Activated CD4-positive, alpha-beta memory T cell treated with anti-CD3 and anti-CD28 coated beads for 36 hours (primary cell): ENCODE measurements at regions not wholly inside any gene's neighbourhood (a gene's known extent, or its start where the extent isn't known, plus 50 kb on each side); places are given as distances from the start of the nearest gene placed in this dataset.
"Not testable (repeated sequence)": the region's sequence is repeated elsewhere in the genome, so short reads cannot be mapped to it uniquely, and the experiment has no call there.

Experiments used
- CTCF ChIA-PET: fragments of 350-600 bp; sonication (Branson Sonifier 250); formaldehyde crosslinking; loops from one replicate; lab custom pipeline; 2021; ENCODE audit warnings: antibody characterized with exemption, inconsistent platforms; lab: Charles Lee
- POLR2A ChIA-PET: fragments of 350-600 bp; sonication (Branson Sonifier 250); formaldehyde crosslinking; loops from one replicate; lab custom pipeline; 2021; ENCODE audit warnings: antibody characterized with exemption; lab: Charles Lee
- DNase-seq: peaks from one replicate; pipeline ENCODE4 v3.0.0-alpha.2; 2020
- H3K27ac Mint-ChIP-seq: one replicate; pipeline ENCODE4 v1.8.0; 2021; ENCODE audit warnings: mixed read lengths
- H3K27me3 Mint-ChIP-seq: one replicate; pipeline ENCODE4 v1.8.0; 2021; ENCODE audit warnings: mixed read lengths
- H3K36me3 Mint-ChIP-seq: one replicate; pipeline ENCODE4 v1.8.0; 2021; ENCODE audit warnings: mixed read lengths
- H3K4me1 Mint-ChIP-seq: one replicate; pipeline ENCODE4 v1.8.0; 2021; ENCODE audit warnings: low read depth, mixed read lengths
- H3K4me3 Mint-ChIP-seq: one replicate; pipeline ENCODE4 v1.8.0; 2021; ENCODE audit warnings: mild to moderate bottlenecking, mixed read lengths
- H3K9me3 Mint-ChIP-seq: one replicate; pipeline ENCODE4 v1.8.0; 2021; ENCODE audit warnings: mixed read lengths
- intact Hi-C: fragments of 100-400 bp; cut with micrococcal nuclease; formaldehyde crosslinking; loops from one replicate; pipeline ENCODE4 v1.15.1; 2023

DNA sequence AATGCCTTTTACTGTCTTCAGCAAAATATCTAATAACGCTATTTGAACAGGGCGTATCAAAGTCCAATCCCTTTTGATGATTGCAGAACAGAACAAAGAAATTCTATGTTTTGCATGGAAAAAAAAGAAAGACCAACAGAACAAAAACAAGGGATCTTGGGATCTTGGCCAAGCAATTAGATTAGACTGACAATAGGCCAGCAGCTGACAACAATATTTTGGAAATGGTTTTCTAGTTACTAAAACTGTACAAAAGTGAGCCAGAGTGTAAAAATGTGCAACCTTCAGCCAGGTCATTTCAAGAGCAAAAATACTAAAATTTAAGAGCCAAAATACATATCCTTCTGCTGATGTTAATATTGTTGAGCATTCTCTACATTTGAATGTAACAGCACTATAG is 716.5 kb upstream of the KCND2 start:
- intact Hi-C loops, result no loop called here
- Mint-ChIP-seq H3K4me1 (no peaks in the 10 kb centered on the region), H3K27me3 (no peaks in the 10 kb centered on the region)

DNA sequence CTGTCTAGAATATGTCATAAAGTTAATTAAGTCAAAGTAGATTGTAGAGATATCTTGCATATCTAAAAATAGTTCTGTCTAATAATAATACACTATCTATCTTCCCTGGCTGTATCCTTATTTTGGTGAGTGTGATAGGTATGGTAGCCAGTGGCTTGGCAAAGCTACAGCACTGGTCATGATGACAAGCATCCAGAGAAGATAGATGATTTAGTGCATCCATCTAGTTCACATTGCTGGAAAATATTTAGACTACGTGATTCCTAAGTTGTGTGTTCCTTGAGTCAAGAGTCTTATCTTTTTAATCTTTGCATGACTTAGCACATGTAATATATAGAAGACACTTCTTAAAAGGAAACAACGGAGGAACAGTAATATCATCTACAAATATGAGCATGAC is 711.2 kb upstream of the KCND2 start:
- no peaks in the 10 kb centered on the region for H3K36me3 Mint-ChIP-seq
- no peak for DNase-seq
- peaks cover 12% of the 10 kb centered on the region for H3K9me3 Mint-ChIP-seq
- POLR2A ChIA-PET, result no interaction called here
- H3K4me3 Mint-ChIP-seq, result no peak overlapping the region
- no peaks in the 10 kb centered on the region for H3K27me3 Mint-ChIP-seq
- CTCF ChIA-PET, result no interaction called here
- no peaks in the 10 kb centered on the region for H3K4me1 Mint-ChIP-seq
- intact Hi-C loops, result no loop called here
- no peak overlapping the region for H3K27ac Mint-ChIP-seq

More for the DNA sequence above, 716.5 kb upstream of the KCND2 start:
- CTCF ChIA-PET, result no interaction called here
- Mint-ChIP-seq H3K27ac (no peak overlapping the region), H3K36me3 (no peaks in the 10 kb centered on the region), H3K9me3 (peaks cover 9% of the 10 kb centered on the region), H3K4me3 (no peak overlapping the region)
- DNase-seq, result no peak
- POLR2A ChIA-PET, result no interaction called here

DNA sequence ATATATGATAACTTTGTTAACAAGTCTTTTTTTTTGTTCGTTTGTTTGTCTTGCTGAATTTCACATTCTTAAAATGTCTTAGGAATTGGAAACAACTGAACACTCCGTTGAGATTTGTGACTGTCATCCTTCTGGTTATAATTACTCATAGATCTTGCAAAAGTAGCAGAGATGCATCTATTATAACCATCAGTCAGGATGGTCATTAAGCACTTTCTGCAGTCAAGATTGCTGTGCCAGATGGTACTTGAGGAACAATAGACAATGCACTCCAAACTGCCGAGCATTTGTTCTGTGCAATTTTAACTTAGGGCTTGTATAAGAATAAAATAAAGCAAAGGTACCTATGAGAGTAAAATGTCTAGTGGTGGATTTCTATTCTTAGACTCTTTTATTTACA is 710.1 kb upstream of the KCND2 start:
- H3K36me3 Mint-ChIP-seq, result no peaks in the 10 kb centered on the region
- ChIA-PET POLR2A (no interaction called here), CTCF (no interaction called here)
- no peaks in the 10 kb centered on the region for H3K4me1 Mint-ChIP-seq
- H3K4me3 Mint-ChIP-seq, result no peak overlapping the region
- peaks cover 12% of the 10 kb centered on the region for H3K9me3 Mint-ChIP-seq
- no peak for DNase-seq
- intact Hi-C loops, result no loop called here
- no peak overlapping the region for H3K27ac Mint-ChIP-seq
- H3K27me3 Mint-ChIP-seq, result no peaks in the 10 kb centered on the region

DNA sequence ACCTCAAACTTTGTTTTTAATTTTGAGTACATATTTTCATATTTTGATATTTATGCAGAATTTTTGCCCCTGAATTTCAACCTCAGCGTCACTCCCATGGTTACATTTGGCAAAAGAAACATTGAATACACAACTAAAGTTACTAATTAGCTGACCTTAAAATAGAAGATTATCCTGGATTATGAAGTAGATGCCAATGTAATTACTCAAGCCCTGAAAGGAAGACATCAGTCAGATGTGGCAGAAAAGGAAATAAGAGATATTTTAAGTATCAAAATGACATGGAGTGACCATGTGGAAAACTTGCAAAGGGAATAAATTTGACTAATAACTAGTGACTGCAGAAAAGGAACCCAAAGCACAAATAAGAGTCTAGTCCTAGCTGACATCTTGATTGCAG is 701.3 kb upstream of the KCND2 start:
- Mint-ChIP-seq H3K27me3 (no peaks in the 10 kb centered on the region), H3K9me3 (peaks cover 8% of the 10 kb centered on the region), H3K4me3 (no peak overlapping the region), H3K36me3 (no peaks in the 10 kb centered on the region), H3K4me1 (no peaks in the 10 kb centered on the region), H3K27ac (no peak overlapping the region)
- CTCF ChIA-PET, result no interaction called here
- no peak for DNase-seq
- POLR2A ChIA-PET, result no interaction called here
- intact Hi-C loops, result no loop called here

DNA sequence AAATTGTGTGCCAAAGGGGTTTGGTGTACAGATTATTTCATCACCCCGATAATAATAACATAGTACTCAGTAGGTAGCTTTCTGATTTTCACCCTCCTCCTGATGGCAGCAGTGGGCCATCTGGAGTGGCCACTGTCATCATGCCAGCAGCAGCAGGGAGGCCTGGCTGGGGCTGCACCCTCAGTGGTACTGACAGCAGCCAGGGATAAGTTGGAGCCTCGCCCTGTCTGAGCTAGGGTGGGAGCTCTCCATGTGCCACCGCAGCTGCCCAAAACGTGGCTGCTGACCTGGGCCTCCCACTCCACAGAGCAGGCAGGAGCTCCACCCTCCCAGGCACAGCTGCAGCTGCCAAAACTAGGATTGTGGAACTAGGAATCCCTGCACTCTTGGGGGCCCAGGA is 700.8 kb upstream of the KCND2 start:
- POLR2A ChIA-PET, result no interaction called here
- CTCF ChIA-PET, result no interaction called here
- Mint-ChIP-seq H3K36me3 (no peaks in the 10 kb centered on the region), H3K4me3 (no peak overlapping the region), H3K27ac (no peak overlapping the region), H3K4me1 (no peaks in the 10 kb centered on the region), H3K27me3 (no peaks in the 10 kb centered on the region), H3K9me3 (peaks cover 8% of the 10 kb centered on the region)
- intact Hi-C loops, result no loop called here
- DNase-seq, result no peak

DNA sequence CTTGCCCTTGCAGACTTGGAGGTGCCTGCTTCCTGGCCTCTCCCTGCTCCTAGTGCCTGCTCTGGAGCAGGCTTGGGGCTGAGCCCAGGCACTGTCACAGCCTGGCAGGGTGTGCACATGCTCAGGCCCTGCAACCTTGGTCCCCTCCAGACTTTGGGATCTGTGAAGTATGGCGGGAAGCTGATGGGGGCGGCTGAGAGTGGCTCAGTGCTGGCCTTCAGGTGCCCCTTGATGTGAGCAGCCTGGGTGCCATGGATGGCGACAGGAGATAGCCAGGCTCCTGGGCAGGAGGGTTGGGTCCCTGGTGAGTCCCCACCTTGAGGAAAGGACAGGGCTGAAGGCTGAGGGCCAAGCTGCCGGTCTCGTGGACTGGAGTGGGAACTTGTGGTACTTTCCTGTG is 700.4 kb upstream of the KCND2 start:
- Mint-ChIP-seq H3K27me3 (no peaks in the 10 kb centered on the region), H3K36me3 (no peaks in the 10 kb centered on the region), H3K4me1 (no peaks in the 10 kb centered on the region), H3K9me3 (peaks cover 8% of the 10 kb centered on the region), H3K27ac (no peak overlapping the region), H3K4me3 (no peak overlapping the region)
- intact Hi-C loops, result no loop called here
- POLR2A ChIA-PET, result no interaction called here
- DNase-seq, result no peak
- CTCF ChIA-PET, result no interaction called here

DNA sequence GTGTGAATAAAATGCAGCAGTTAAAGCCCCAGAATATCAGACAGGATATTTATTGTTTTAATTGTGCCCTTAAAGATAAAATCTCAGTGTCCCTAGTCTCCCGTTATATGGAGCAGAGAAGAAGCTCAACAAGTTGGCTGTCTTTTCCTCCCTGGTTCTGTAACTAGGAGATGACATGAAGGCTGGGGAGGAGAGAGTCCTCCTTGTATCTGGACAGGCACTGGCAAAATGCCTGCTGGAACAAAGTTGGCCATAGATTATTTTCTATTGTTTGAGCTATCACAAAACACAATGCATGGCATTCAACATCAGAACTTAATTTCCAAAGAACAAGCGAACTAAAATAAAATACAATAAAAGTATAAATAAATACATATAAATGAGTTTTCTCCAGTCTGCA is 694.9 kb upstream of the KCND2 start:
- ChIA-PET POLR2A (no interaction called here), CTCF (no interaction called here)
- DNase-seq, result no peak
- peaks cover 8% of the 10 kb centered on the region for H3K9me3 Mint-ChIP-seq
- H3K27me3 Mint-ChIP-seq, result no peaks in the 10 kb centered on the region
- H3K36me3 Mint-ChIP-seq, result no peaks in the 10 kb centered on the region
- no peak overlapping the region for H3K27ac Mint-ChIP-seq
- intact Hi-C loops, result no loop called here
- no peaks in the 10 kb centered on the region for H3K4me1 Mint-ChIP-seq
- no peak overlapping the region for H3K4me3 Mint-ChIP-seq

DNA sequence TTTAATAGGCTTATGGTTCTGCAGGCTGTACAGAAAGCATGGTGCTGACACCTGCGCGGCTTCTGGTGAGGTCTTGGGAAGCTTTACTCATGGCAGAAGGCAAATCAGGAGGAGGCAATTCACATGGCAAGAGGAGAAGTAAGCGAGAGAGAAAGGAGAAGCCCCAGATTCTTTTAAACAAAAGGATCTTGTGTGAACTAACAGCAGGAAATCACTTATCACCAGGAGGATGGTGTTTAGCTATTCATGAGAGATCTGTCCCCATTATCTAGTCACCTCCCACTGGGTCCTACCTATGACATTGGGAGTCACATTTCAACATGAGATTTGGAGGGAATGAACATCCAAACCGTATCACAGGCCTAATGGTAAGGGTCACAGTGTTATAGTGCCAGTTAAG is 678.0 kb upstream of the KCND2 start:
- no peaks in the 10 kb centered on the region for H3K4me1 Mint-ChIP-seq
- intact Hi-C loops, result no loop called here
- H3K36me3 Mint-ChIP-seq, result no peaks in the 10 kb centered on the region
- H3K27ac Mint-ChIP-seq, result no peak overlapping the region
- CTCF ChIA-PET, result no interaction called here
- no peak for DNase-seq
- POLR2A ChIA-PET, result no interaction called here
- peaks cover 5% of the 10 kb centered on the region for H3K9me3 Mint-ChIP-seq
- H3K27me3 Mint-ChIP-seq, result no peaks in the 10 kb centered on the region
- no peak overlapping the region for H3K4me3 Mint-ChIP-seq

DNA sequence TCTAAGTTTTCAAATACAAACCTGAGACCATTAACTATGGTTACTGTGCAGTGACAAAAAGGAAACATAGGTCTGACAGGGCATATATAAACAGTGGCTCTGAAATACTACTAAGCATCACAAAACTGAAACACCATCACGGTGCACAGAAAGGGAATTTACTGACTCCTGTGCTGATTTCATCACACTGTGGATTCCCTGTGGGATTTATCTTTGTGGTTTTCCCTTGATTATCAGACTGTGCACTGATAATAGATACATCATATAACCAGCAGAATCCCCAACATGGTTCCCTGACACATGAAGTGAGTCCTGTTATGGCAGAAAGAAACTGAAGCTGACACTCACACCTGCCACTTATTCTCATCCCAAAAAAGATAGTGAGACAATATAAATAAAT is 676.3 kb upstream of the KCND2 start:
- Mint-ChIP-seq H3K27ac (no peak overlapping the region), H3K9me3 (peaks cover 12% of the 10 kb centered on the region), H3K4me1 (no peaks in the 10 kb centered on the region), H3K27me3 (no peaks in the 10 kb centered on the region), H3K4me3 (no peak overlapping the region), H3K36me3 (no peaks in the 10 kb centered on the region)
- POLR2A ChIA-PET, result no interaction called here
- no peak for DNase-seq
- CTCF ChIA-PET, result no interaction called here
- intact Hi-C loops, result no loop called here

DNA sequence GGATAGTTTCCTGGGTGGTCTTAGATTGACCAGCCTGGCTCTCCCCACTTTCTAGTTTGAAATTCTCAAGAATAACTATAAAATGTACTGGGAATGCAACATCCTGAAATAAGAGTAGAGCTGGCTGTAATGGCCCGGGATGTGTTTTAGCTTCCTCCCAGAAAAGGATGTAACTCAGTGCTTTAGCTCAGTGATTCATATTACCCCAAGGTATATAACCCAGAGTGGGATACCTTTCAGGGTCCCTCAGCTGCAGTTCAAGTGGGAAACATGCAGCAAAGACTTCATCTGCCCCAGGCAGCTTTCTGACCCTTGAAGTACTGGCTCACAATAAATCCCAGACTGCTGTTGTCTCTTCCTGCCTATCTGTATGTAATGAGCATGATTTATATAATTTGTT is 666.7 kb upstream of the KCND2 start:
- CTCF ChIA-PET, result no interaction called here
- Mint-ChIP-seq H3K27ac (no peak overlapping the region), H3K4me3 (no peak overlapping the region), H3K27me3 (no peaks in the 10 kb centered on the region), H3K9me3 (peaks cover 19% of the 10 kb centered on the region), H3K36me3 (no peaks in the 10 kb centered on the region), H3K4me1 (no peaks in the 10 kb centered on the region)
- no peak for DNase-seq
- intact Hi-C loops, result no loop called here
- POLR2A ChIA-PET, result no interaction called here

DNA sequence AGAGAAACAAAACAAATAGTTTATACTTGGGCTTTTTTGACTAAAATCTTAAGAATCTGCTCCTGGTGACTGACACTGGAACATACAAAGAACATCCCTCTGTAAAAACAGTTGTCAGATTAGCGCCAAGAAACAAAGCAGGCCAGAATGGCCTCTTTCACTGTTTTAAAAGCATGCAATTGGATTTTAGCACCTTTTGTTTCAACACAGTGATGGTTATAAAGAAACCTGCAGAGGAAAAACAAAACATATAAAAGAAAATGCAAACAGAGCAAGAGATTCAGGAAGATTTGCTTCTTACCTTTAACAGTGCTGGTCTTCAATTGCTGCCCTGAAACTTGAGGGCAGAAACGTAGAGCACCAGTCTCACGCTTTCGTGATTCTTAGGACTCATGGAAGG is 652.2 kb upstream of the KCND2 start:
- ChIA-PET POLR2A (no interaction called here), CTCF (no interaction called here)
- intact Hi-C loops, result no loop called here
- H3K4me3 Mint-ChIP-seq, result no peak overlapping the region
- H3K9me3 Mint-ChIP-seq, result peaks cover 11% of the 10 kb centered on the region
- H3K27me3 Mint-ChIP-seq, result no peaks in the 10 kb centered on the region
- no peak overlapping the region for H3K27ac Mint-ChIP-seq
- no peaks in the 10 kb centered on the region for H3K36me3 Mint-ChIP-seq
- no peak for DNase-seq
- H3K4me1 Mint-ChIP-seq, result no peaks in the 10 kb centered on the region

DNA sequence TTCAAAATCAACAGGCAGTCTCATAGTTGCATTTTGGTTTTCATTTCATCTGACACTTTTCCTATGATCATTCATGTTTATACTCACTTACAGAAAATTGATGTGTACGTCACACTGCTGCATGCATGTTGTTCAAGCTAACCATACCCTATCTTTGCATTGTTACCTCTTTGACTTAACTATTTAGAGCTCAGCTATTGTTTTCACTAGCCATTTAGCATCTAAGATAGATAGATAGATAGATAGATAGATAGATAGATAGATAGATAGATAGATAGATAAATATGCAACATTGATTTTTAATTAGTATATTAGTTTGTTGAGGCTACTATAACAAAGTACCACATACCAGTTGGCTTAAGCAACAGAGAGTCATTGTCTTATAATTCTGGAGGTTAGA is 649.5 kb upstream of the KCND2 start:
- Mint-ChIP-seq H3K9me3 (peaks cover 9% of the 10 kb centered on the region), H3K4me1 (no peaks in the 10 kb centered on the region), H3K27ac (no peak overlapping the region), H3K27me3 (no peaks in the 10 kb centered on the region), H3K4me3 (no peak overlapping the region), H3K36me3 (no peaks in the 10 kb centered on the region)
- intact Hi-C loops, result no loop called here
- no peak for DNase-seq
- POLR2A ChIA-PET, result no interaction called here
- CTCF ChIA-PET, result no interaction called here

DNA sequence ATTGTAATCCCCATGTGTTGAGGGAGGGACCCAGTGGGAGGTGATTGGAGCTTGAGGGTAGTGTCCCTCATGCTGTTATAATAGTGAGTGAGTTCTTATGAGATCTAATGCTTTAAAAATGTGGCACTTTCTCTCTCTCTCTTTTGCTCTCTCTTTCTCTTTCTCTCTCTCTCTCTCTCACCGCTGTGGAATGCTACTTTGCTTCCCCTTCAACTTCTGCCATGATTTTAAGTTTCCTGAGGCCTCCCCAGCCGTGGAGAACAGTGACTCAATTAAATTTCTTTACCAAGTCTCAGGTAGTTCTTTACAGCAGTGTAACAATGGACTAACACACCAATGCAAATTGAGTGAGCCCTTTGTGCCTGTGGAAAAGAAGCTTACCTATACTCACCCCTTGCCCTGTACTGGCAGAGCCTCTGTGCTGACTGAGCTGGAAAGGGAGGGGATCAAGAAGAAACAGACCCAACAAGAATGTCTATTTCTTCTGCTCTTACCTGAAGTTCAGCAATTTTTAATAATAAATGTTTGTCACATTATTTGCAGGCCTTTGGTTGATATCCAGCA is 642.5 kb upstream of the KCND2 start:
- H3K27me3 Mint-ChIP-seq, result no peaks in the 10 kb centered on the region
- no peaks in the 10 kb centered on the region for H3K4me1 Mint-ChIP-seq
- no peak overlapping the region for H3K27ac Mint-ChIP-seq
- no peaks in the 10 kb centered on the region for H3K36me3 Mint-ChIP-seq
- POLR2A ChIA-PET, result no interaction called here
- DNase-seq, result no peak
- peaks cover 6% of the 10 kb centered on the region for H3K9me3 Mint-ChIP-seq
- H3K4me3 Mint-ChIP-seq, result no peak overlapping the region
- CTCF ChIA-PET, result no interaction called here
- intact Hi-C loops, result no loop called here

DNA sequence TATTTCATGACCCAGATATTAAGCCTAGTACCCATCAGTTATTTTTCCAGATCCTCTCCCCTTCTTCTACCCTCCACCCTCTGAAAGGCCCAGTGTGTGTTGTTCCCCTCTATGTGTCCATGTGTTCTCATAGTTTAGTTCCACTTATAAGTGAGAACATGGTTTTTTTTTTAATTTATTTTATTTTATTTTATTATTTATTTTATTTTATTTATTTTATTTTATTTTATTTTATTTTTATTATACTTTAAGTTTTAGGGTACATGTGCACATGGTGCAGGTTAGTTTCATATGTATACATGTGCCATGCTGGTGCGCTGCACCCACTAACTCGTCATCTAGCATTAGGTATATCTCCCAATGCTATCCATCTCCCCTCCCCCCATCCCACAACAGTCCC is 639.2 kb upstream of the KCND2 start:
- H3K27ac Mint-ChIP-seq, DNase-seq, H3K36me3 Mint-ChIP-seq, H3K9me3 Mint-ChIP-seq, POLR2A ChIA-PET, H3K4me1 Mint-ChIP-seq, intact Hi-C loops, CTCF ChIA-PET, H3K4me3 Mint-ChIP-seq, H3K27me3 Mint-ChIP-seq: not testable (repeated sequence)
